Kidney tubule cell (primary cell): ENCODE measurements at regions not wholly inside any gene's neighbourhood (a gene's known extent, or its start where the extent isn't known, plus 50 kb on each side); places are given as distances from the start of the nearest gene placed in this dataset.

ENCODE experiments used
- DNase-seq: peaks from one replicate; pipeline ENCODE4 v3.0.0-alpha.2; 2018; ENCODE audit warnings: low spot score

DNA sequence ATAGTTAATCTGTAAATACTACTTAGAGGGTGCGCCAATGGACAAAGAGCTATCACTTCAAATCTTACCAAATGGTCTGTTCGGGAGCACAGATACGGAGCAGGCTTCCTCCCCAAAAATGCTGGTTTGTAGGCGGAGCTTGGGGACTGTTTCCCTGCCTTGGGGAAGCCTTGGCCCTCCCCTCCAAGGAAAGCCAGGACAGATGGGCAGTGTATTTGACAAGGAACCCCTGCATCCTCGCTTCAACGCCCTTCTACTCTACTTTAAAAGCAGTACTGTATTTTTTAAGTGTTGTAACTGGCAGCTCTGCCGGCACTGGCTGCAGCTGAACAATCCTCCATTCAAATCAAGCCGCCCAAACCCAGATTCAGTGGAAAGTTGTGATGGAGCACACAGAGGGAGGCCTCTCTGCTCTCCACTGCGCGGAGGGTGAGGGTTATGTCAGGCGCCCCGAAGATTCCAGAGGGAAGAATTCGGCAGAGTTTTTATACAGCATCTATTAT, 83.1 kb upstream of the FNDC3B start:
- no peak for DNase-seq

- DNase-seq = no peak
These were observed 82.7 kb upstream of the FNDC3B start for GRCh38 chr3:171956705-171957104.

DNA sequence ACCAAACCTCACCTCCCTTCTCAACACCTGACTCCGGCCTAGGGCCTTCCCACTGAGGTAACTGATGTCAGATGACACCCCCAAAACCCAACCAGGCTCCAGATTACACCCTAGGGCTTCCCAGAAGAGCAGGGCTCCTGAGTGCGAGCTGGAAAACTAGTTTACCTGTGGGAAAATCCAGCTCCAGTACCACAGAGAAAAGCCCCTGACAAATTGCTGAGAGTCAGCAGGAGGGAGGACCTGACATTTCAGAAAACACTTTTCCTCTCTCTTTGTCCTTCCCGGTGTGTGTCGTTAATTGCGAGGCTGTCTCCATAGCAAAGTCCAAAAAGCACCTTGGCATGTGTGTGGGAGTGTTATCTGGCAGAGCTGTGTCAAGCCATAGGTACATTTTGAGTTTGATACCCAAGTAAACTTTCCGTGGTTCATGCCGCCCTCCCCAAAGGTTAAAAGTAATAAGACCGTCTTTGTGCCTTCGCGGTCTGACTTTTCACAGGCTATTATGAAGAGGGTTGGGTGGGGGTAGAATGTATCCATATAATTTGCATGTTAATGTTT, 79.8 kb upstream of the FNDC3B start:
- DNase-seq = no peak

DNA sequence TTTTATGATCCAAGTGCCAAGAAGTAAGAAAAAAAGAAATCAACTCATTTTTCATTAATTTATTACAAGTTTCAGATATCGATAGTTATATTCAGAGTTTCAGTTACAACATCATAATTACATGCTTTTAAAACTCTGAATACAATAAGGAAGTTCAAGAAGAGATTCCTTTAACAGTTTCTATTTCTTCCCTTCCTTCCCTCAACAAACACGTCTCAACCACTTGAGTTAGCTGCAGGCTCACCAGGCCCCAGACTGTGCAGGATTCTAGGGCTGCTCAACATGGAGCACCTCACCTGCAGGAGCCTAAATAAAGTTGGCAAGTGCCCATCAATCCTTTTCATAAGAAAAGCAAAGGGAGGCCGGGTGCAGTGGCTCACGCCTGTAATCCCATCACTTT, 79.2 kb upstream of the FNDC3B start:
- DNase-seq = no peak

- DNase-seq = no peak
These were observed 77.1 kb upstream of the FNDC3B start for GRCh38 chr3:171962137-171962720.

DNA sequence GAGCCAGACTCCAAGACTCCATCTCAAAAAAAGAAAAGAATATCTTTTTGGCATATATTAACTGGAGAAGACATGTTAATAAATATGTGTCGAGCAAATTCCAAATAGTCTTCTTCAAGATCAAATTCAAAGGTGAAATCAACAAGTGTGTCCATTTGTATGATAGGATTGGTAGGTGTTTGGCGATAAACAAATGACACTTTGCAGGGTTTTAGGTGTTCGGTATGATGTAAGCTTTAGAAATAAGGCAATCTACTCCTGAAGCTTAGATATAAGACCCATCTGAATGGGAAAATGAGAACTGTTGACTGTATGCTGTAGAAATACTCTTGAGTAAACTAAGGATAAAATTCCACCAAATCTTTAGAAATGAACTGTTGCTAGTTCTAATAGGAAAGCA, 75.8 kb upstream of the FNDC3B start:
- no peak for DNase-seq

DNA sequence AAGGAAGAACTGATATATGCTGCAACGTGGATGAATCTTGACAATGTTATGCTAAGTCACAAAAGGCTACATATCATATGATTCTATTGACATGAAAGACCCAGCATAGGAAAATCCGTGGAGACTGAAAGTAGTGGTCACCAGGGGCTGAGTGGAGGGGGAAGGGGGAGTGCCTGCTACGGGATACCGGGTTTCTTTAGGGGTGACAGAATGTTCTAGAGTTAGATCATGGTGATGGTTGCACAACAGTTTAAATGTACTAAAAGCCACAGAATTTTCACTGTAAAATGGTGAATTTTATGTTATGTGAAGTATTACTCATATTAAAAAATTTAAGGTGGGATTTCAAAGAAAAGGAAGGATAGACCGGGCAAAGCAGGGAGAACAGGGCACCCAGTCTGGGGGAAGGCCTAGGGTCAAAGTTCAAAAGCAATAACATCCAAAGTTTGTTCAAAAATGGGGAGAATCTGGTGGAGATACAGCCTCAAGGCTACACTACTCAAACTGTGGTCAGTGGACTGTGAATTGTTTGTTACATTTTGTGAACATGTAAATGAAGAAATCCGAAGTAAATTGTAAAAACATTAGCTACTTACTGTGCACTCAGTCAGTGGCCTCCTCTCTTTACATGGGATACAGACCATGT, 74.2 kb upstream of the FNDC3B start:
- DNase-seq = no peak

DNA sequence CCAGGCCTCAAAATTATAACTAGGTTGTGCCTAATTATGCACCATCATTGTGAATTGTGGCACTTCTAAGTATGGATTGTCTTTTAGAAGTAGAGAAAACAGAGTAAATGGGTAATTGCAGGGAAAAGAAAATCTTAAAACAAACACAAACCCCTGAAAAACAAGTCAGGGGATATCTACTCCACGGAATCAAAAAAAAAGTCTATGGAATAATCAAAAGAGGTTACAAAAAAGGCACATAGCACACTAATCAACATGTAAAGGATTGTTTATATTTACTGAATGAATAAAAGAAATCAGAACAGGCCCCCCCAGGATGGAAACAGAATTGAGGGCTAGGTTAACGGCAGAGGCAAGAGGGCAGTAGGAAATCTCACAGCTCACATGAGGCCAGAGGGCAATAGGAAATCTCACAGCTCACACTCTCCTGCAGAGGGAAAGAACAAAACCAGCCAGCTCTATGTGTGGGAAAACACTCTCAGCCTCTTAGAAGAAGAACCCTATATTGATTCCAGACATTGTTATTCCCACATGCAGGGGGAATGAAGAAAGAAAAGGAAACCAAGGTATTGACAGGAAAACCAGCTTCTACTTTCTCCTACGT, 72.7 kb upstream of the FNDC3B start:
- no peak for DNase-seq

GRCh38 chr3:171967137-171967783, 72.1 kb upstream of the FNDC3B start:
- peak; percentile 82 for DNase-seq

DNA sequence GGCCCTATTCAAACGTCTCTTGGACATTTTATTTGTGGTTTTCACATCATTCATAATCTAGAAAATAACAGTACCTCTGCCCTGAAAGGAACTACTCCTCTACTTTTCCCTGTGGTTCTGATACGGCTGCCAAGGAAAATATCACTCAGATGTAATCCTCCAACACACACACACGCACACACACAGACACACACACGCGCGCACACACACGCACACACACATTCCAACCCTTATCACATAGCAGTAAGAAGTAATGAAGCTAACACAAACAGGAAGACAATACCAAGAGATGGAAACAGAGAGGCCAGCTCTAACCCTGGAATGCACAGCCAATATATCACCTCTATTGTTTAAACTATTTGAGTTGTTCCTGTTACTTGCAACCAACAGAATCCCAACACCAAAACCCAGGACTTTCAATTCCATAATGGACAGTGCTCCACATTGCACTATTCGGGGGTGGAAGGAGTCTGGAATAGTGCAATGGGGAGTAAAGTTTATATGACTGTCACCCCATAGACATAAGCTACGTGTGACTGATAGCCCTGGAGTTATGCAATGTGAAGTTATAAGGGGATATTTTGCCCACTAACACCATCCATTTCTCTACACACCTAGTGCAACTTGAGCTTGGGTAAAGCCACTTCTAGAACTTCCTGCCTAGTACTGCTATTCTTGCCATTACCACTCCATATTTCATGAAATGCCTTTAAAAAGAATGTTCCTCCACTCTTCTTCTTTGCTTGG, 71.3 kb upstream of the FNDC3B start:
- DNase-seq = no peak

- DNase-seq = no peak
These were observed 69.0 kb upstream of the FNDC3B start for GRCh38 chr3:171970301-171970788.

DNA sequence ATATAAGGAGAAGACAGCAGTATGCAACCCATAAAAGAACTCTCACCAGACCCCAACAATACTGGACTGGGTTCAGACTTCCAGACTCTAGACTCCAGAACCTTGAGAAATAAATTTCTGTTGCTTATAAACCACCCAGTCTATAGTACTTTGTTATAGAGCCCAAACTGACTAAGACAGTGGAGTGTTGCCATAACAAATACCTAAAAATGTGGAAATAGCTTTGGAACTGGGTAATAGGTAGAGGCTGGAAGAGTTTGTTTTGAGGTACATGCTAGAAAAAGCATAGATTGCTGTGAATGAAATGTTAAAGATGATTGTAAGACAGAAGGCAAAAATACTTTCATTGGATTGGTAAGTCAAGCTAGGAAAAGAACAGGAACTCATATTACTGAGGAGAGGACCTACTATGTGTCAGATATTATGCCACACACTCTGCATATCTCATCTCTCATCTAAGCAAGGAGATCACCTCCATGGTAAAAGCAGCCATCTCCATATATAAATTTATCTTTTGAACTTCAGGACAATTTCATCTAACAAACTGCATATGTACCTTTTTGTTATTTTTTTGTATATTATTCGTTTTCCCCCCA, 67.4 kb upstream of the FNDC3B start:
- DNase-seq = no peak

DNA sequence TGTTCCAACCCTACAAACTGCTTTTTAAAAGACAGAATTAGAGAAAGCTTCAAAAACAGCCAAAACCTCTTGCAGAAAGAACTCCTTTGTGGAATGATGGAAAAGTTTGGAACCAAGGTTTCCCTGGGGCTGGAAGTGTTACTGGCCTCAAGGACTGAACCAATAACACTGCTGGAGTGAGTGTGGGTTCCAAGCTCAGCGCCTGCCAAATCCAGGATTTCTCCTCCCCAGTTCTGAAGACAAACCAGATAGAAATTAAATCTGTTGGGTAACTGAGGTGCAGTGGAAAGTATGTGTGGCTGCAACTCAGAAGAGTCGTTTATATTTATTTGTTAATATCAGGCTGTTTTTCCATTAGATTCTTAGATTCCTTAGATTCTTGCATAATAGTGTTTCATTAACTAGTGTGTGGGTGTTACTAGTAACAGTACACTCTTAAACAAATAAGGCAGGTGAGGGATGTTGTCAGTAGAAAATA, 66.5 kb upstream of the FNDC3B start:
- no peak for DNase-seq

- no peak for DNase-seq
These were observed 64.2 kb upstream of the FNDC3B start for GRCh38 chr3:171974986-171975837.

DNA sequence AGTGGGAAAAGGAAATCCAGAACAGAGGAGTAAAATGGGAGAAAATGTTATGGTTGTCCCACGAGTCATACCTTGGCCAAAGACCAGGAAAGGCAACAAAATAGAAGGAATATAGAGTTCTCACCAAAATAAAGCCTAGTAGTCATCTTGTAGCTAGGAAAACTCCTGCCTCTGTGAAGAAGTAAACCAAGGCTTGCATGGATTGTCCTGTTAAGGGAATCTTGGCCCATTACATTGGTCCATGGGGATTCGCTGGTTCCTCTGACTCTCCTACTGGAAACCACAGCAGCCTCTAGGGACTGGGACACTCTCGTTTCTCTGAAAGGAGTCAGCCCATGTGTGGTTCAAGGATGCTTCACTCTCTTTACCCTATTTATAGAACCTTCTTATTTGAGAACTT, 62.9 kb upstream of the FNDC3B start:
- no peak for DNase-seq

GRCh38 chr3:171977441-171977840, 61.9 kb upstream of the FNDC3B start:
- no peak for DNase-seq

- no peak for DNase-seq
These were observed 61.5 kb upstream of the FNDC3B start for GRCh38 chr3:171977860-171978259.

DNA sequence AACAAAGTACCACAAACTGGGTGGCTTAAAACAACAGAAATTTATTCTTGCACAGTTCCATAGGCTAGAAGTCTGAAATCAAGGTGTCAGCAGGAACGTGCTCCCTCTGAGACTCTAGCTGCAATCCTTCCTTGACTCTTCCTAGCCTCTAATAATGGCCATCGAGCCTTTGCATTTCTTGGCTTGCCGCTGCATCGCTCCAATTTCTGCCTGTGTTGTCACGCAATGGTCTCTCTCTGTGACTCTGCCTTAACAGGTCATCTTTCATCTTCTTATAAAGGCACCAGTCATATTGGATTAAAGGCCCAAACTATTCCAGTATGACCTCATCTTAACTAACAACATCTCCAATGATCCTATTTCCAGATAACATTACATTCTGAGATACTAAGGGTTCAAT, 61.0 kb upstream of the FNDC3B start:
- no peak for DNase-seq

DNA sequence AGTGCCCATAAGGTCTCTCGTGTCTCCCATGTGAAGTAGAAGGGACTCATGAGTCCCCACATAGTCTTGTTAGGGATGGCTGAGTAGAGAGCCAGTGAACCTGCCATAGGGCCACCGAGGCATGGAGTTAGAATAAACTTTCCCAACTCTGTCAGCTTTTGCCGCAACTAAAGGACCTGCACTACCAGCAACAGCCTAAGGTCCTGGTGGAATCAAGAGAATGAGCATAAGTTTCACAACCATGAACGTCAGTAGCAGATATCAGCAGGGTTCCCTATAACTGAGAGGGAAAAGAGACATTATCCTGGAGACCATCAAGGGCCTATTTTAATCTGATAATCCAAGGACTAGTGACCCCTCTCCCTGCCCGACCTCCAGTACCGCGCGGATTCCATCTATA, 60.3 kb upstream of the FNDC3B start:
- no peak for DNase-seq

GRCh38 chr3:171980578-171981270, 58.7 kb upstream of the FNDC3B start:
- no peak for DNase-seq
